Left cardiac atrium (tissue), 4 donors: ENCODE measurements at regions not wholly inside any gene's neighbourhood (a gene's known extent, or its start where the extent isn't known, plus 50 kb on each side); places are given as distances from the start of the nearest gene placed in this dataset.

Source experiments
- ATAC-seq, 2 donors: fragments of 200-7000 bp; cut with Tn5 transposase; one replicate each; pipeline ENCODE4 v1.9.1; 2020; ENCODE audit warnings: mild to moderate bottlenecking in 2 of 2, moderate library complexity in 2 of 2
- DNase-seq: peaks from one replicate; pipeline ENCODE4 v3.0.0-alpha.2; 2020
- intact Hi-C, 2 donors: fragments of 100-400 bp; cut with DNase I; formaldehyde crosslinking; loops; one replicate each; pipeline versions ENCODE4 v1.14.1 to v1.15.1; 2022 to 2023
- donor health status: DM: no; HTN: yes; CAD: no.
- donor health status: DM: no; HTN: yes; CAD: no; lungs with severe emphysema.
- donor health status: DM: yes; HTN: yes; CAD: no.
- donor health status: Dilated cardiomyopathy.

DNA sequence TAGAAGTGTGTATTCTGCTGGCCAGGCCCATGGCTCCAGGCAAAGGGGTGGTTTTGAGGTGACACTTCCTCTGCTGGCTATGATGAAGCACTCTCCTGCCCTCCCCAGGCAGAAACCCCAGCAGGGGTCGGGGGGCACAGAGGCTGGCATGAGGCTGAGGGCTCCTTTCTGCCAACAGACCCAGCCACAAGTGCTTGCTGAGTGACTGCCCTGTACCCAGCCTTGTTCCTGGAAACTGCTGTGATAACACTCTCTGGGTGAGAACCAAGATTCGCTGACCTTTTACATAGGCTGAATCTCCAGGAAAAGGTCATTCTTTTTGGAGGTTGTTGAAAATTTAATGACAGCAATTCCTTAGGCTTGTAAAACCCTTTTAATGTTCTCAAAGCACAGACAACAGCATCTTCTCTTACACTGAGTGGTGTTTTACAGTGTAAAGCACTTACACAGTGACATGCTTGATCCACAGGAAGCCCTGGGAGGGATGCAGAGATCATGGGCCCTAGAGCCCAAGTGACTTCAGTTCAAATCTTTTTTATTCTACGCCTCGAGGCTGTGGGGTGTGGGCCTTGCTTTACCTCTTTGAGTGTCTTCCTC lies 155.5 kb upstream of the FGGY start:
- ATAC-seq, result peak; percentile 72 to 86

GRCh38 chr1:59142311-59143132 lies 154.4 kb upstream of the FGGY start:
- DNase-seq, result no peak
- intact Hi-C loops, result loop anchor here in 1 of 2 donors (2.0 kb wide), 1 partner anchor 46 kb away; no protein-coding TSS in a partner anchor
- no peak for ATAC-seq

More for the DNA sequence above, 155.5 kb upstream of the FGGY start:
- DNase-seq, result peak; percentile 65
- intact Hi-C loops, result no loop called here

- DNase-seq (no peak), ATAC-seq (peak; percentile 36 to 63)
- intact Hi-C loops, result loop anchor here in 1 of 2 donors (2.0 kb wide), 1 partner anchor 46 kb away; no protein-coding TSS in a partner anchor
These were observed 153.8 kb upstream of the FGGY start for GRCh38 chr1:59143133-59143487.

GRCh38 chr1:59143811-59144210 lies 153.1 kb upstream of the FGGY start:
- intact Hi-C loops, result loop anchor here in 1 of 2 donors (2.0 kb wide), 1 partner anchor 47 kb away; no protein-coding TSS in a partner anchor
- DNase-seq, result no peak
- ATAC-seq, result no peak

GRCh38 chr1:59144959-59145358 lies 151.9 kb upstream of the FGGY start:
- no peak for DNase-seq
- ATAC-seq, result no peak
- intact Hi-C loops, result no loop called here

- DNase-seq, result no peak
- no peak for ATAC-seq
- intact Hi-C loops, result loop anchor here in 1 of 2 donors (2.0 kb wide), 1 partner anchor 361 kb away; the partner anchor contains the start of gene JUN
These were observed 150.8 kb upstream of the FGGY start for GRCh38 chr1:59146056-59146455.

DNA sequence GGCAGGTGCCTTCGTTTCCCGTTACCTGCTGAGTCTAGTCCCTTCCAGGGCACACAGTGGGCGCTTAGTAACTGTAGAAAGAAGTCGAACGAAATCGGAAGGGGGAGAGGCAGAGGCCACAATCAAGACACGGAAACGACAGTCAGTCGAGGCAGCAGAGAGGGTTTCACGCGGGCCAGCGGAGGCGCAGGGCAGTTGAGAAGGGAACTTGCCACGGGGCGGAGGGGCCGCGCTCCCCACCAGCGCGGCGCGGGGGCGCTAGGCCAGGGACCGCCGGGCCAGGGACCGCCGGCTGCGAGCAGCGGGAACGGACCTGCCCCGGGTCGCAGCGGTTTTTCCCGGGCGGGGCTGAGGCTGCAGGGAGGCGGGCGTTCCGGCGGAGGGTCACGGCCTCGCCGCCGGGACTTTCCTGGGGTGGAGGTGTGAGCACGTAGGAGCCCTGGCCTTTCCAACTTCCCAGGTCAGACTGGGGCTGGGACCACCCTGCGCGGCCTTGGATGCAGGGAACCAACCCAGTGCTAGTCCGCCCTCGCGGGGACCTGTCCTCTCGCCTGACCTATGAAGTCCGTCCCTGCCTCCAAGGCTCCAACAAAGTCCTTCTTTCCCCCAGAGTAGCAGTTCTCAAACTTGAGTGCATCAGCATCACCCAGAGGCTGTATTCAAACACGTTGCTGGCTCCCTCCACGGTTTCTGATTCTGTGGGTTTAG lies 150.1 kb upstream of the FGGY start:
- ATAC-seq (peak; percentile 51 to 60), DNase-seq (peak; percentile 65)
- intact Hi-C loops, result loop anchor here in 1 of 2 donors (2.0 kb wide), 1 partner anchor 362 kb away; the partner anchor contains the start of gene JUN

- intact Hi-C loops, result no loop called here
- ATAC-seq (no peak), DNase-seq (no peak)
These were observed 147.5 kb upstream of the FGGY start for GRCh38 chr1:59149435-59149834.

- DNase-seq (peak; percentile 86), ATAC-seq (peak; percentile 92 to 98)
- intact Hi-C loops, result loop anchor here in 1 of 2 donors (5.0 kb wide), 1 partner anchor 142 kb away; no protein-coding TSS in a partner anchor
These were observed 146.1 kb upstream of the FGGY start for GRCh38 chr1:59150577-59151386.

DNA sequence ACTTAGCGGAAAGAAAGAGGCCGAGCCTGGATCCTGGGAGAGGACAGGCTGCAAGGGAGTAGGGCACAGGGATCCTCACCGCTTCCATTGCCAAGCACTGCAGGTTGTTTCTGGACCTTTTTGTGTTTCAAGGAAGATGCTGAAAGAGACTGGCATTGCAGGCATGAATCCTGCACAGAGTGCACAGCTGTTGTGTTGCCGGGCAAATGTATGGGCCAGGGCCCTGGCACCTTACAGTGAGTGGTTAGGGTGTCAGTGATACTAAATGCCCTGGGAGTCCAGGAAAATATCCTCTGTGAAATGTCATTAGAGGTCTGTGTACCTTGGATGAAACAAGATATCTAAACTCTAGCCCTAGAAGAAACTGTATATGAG lies 145.5 kb upstream of the FGGY start:
- ATAC-seq (no peak), DNase-seq (no peak)
- intact Hi-C loops, result loop anchor here in 1 of 2 donors (5.0 kb wide), 1 partner anchor 141 kb away; no protein-coding TSS in a partner anchor

GRCh38 chr1:59151860-59152259 lies 145.0 kb upstream of the FGGY start:
- DNase-seq (no peak), ATAC-seq (no peak)
- intact Hi-C loops, result loop anchor here in 1 of 2 donors (5.0 kb wide), 1 partner anchor 140 kb away; no protein-coding TSS in a partner anchor

- intact Hi-C loops, result loop anchor here in 1 of 2 donors (5.0 kb wide), 1 partner anchor 140 kb away; no protein-coding TSS in a partner anchor
- ATAC-seq, result no peak
- no peak for DNase-seq
These were observed 144.4 kb upstream of the FGGY start for GRCh38 chr1:59152511-59152910.

GRCh38 chr1:59154401-59154800 lies 142.5 kb upstream of the FGGY start:
- ATAC-seq (no peak), DNase-seq (no peak)
- intact Hi-C loops, result loop anchor here in 1 of 2 donors (5.0 kb wide), 1 partner anchor 138 kb away; no protein-coding TSS in a partner anchor

DNA sequence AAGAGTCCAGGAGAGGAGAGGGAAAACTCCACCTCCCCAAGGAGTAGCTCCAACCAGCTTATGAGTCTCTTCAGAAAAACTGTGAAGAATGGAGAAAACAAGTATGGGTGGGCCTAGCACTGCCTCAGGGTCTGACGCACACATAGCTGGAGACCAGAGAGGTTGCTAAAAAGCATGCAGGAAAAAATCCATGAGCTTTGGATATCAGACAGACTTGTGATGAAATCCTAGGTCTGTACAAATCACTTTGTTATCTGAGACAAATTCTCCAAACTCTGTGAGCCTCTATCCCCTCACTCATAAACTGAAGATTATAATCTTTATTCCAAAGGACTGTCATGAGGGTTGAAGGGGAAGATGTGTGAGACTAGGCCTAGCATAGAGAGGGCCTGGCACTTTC lies 141.5 kb upstream of the FGGY start:
- DNase-seq, result no peak
- ATAC-seq, result no peak
- intact Hi-C loops, result no loop called here

GRCh38 chr1:59156051-59156450 lies 140.8 kb upstream of the FGGY start:
- intact Hi-C loops, result no loop called here
- ATAC-seq (peak in 1 of 2 donors; percentile 9), DNase-seq (no peak)

DNA sequence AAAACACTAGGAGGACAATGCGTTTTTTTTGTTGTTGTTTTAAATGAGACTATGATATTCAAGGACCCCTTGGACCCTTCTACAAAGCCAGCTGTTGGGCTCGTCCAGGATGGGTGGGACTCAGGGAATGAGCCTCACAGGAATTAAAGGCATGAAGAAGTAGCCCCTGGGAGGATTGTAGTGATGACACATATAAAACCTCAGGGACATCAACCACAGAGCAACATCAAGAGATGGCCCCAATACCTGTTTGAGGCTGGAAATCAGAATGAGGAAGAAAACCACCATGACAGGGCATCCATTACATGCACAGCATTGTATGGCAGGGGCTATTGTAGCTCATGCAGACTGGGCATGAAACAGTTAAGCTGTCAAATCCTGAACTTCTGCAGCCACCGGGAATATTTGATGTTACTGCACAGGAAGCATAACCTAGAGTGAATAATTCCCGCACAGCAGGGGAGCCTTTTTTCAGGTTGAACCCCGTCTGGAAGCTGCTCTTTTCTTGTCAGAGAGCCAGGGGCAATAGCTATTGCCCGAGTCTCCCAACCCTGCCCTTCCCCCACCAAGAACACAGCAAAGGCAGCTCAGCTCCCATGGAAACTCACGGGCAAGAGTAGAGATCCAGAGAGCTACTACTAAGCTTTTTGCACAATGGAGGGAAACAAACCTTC lies 140.2 kb upstream of the FGGY start:
- ATAC-seq (no peak), DNase-seq (no peak)
- intact Hi-C loops, result no loop called here

- no peak for ATAC-seq
- DNase-seq, result no peak
- intact Hi-C loops, result no loop called here
These were observed 138.6 kb upstream of the FGGY start for GRCh38 chr1:59158321-59158720.
